HG03521 (cell line): ENCODE measurements at regions not wholly inside any gene's neighbourhood (a gene's known extent, or its start where the extent isn't known, plus 50 kb on each side); places are given as distances from the start of the nearest gene placed in this dataset.
"Not testable (repeated sequence)": the region's sequence is repeated elsewhere in the genome, so short reads cannot be mapped to it uniquely, and the experiment has no call there.

Experiments used
- ATAC-seq: cut with Tn5 transposase; IDR thresholded peaks from one replicate; pipeline ENCODE4 v1.9.1; 2021; ENCODE audit warnings: mild to moderate bottlenecking, moderate library complexity; ENCODE audit not compliant: unreplicated experiment

DNA sequence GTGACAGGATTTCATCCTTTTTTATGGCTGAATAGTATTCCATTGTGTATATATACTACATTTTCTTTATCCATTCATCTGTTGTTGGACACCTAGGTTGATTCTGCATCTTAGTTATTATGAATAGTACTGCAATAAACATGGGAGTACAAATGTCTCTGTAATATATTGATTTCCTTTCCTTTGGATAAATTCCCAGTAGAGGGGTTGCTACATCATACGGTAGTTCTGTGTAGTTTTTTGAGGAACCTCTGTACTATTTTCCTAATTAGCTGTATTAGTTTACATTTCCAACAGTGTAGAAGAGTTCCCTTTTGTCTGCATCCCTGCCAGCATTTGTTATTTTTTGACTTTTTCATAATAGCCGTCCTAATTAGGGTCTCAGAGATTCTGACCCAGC, 201.3 kb downstream of the GIPC2 start:
- no peak for ATAC-seq

DNA sequence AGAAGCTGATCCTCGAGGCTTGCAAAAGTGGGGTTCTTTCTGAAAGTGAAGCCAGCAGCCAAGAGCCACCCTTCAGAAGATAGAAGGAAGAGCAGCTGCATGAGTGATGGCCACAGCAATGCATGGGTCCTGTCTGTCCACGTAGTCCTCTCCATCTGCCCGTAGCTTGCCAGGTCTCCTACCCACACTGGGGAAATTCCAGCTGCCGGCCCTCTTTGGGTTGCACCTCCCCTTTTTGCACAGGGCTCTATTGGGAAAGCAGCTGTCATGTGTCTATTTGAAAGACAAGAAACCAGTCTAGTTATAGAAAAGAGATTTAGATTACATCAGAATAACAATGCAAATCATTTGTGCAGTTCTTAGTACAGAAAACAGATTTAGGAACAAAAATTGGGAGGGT, 204.4 kb downstream of the GIPC2 start:
- no peak for ATAC-seq

DNA sequence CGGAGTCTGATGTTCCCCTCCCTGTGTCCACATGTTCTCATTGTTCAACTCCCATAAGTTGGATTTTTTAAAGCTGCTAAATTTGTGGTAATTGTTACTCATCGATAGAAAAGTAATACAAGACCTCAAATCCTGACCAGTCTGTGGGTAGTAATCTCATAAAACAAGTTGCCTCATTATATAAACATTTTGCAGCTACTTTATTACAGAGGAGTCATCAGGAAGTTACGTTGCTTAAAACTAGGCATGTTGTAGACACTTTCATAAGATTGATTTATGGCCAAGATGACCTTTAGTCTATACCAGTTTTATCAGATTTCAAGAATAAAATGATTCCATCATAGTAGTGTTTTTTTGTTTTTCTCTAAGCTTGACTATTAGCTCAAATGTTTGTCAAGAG, 208.8 kb downstream of the GIPC2 start:
- no peak for ATAC-seq

DNA sequence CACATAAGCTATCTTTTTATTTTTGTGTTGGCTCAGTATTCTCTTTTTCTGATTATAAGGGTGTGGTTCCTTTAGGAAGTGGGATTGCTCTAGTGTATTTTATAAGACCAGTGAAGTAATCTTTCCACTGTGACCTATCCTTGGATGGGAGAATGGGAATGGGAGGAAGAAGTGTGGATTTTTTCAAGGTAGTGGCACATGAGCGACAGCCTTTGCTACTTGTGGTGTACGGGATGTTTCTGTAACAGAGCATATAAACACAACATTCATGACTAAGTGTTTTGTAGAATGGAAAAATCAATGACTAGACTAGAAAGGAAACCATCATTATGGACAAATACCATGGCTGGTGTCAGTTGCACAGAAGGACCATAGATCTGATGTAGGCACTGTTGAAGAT, 209.6 kb downstream of the GIPC2 start:
- no peak for ATAC-seq

DNA sequence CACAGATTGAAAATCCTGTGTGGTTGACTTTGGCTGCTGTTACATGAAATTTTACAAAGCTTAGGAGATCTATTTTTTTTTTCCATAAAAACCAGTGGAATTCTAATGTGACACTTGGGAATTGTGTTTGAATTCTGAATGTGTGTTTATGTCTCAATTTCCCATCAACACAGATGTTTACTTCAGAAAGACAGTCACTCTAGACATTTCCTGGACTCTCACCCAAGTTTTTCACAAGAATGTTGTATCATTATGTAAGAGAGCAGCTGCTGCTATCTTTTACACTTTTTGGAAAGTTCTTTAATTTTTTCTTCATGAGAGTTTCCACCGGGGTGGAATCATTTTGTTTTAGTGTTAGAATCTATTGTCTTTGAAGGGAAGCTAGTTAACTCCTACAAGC, 210.1 kb downstream of the GIPC2 start:
- no peak for ATAC-seq

DNA sequence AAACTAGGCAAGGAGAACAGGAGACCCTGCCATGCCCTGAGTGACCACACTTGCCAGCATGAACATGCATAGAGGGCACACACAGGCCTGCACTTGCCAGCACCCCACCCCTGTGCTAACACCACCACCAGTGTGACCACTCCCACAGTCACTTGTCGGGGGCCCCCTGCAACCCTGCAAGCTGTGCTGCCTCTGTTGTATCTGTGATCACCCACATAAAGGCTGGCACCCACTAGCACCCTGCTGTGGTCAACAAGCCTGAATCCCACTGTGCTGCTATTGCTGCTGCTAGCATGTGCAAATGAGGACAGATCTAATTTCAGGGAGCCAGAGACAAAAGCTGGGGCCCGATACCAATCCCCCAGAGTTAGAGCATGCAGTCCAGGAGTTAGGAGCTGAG, 217.7 kb downstream of the GIPC2 start:
- no peak for ATAC-seq

DNA sequence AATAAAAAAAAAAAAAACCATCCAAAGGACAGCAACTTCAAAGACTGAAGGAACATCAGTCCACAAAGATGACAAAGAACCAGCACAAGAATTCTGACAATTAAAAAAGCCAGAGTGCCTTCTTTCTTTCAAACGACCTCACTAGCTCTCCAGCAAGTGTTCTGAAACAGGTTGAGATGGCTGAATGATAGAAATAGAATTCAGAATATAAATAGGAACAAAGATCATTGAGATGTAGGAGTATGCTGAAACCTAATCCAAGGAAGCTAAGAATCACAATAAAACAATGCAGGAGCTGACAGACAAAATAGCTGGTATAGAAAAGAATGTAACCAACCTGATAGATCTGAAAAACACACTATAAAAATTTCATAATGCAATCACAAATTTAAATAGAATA, 218.2 kb downstream of the GIPC2 start:
- ATAC-seq, result no peak

DNA sequence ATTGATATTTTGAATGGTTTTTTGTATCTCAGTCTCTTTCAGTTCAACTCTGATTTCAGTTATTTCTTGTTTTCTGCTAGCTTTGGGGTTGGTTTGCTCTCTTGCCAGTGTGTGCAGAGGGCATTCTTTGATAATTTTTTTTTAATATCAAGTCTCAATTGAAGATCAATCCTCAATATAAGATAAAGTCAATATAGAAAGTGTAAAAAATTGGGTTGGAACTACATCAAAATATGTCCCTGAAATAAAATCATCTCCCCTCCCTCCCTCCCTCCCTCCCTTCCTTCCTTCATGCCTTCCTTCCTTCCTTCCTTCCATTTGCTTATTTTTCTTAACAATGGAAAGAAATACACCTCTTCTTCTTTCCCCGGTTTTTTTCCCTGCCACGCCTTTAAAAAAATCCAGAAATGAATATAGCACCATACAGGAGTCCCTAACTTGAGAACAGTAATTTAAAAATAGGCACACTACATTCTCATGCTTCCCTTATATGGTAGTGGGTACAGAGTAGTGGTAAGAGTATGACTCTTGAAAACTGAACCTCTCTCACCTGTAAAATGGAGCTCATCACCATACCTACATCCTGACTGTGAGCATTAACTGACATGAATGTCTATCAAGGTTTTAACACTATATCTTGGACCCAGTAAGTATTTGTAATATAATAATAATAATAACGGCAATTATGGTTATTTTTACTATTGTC, 221.9 kb downstream of the GIPC2 start:
- no peak for ATAC-seq

DNA sequence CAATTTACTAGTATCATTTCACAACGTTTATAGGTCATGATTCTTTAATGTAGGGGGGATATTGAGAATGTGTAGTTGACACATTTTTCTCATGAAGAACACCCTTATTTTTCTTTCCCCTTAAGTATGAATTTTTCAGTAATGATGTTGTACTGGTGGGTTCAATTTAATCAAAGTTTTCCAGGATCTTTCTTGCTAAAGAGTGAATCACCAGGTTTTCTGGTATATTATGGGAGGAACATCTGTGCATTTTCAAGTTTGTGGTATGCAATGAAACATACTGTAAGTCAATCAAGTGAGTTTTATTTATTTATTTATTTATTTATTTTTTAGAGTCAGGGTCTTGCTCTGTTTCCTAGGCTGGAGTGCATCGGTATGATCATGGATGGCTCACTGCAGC, 221.2 kb upstream of the PTGFR start:
- no peak for ATAC-seq

DNA sequence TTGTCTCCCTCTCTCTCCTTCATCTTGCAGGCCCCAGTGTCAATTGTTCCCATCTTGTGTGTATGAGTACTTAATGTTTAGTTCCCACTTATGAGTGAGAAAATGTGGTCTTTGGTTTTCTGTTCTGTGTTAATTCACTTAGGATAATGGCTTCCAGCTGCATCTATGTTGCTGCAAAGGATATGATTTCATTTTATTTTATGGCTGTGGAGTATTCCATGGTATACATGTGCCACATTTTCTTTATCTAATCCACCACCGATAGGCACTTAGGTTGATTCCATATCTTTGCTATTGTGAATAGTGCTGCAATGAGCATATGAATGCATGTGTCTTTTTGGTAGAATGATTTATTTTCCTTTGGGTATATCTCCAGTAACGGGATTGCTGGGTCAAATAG, 219.4 kb upstream of the PTGFR start:
- not testable (repeated sequence) for ATAC-seq

DNA sequence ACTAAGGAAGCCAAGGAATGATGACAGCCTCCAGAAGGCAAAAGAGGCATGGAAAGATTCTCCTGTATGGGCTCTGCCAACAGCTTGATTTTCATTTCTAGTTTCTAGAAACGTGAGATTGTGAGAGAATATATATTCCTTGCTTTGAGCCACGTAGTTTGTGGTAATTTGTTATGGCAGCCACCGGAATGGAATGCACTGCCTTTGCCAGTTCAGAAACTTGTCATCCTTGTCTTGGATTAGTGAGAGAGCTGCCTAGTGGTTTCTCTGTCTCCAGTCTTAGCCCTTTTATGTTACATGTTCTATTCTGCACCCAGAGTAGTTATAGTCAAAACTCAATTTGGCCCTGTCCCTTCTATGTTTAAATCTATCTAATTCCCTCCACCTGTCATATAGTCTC, 216.0 kb upstream of the PTGFR start:
- no peak for ATAC-seq

DNA sequence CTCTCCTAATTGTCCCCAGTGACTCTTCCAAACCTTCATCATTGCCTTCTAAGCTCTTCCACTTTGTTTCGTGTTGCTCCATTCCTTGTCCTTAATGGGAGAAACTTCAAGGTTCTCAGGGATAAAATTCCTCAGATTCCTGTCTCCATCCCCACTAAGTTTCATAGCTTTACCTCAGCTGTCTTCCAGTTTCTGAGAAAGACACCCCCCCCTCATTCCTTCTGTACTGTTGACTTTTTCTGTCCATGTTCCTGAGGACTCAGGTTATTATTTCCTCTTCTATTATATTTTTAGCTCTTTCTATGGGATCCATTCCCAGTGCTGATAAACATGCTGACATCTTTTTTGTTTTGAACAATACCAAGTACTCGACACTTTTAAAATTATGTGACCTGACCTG, 215.3 kb upstream of the PTGFR start:
- no peak for ATAC-seq

DNA sequence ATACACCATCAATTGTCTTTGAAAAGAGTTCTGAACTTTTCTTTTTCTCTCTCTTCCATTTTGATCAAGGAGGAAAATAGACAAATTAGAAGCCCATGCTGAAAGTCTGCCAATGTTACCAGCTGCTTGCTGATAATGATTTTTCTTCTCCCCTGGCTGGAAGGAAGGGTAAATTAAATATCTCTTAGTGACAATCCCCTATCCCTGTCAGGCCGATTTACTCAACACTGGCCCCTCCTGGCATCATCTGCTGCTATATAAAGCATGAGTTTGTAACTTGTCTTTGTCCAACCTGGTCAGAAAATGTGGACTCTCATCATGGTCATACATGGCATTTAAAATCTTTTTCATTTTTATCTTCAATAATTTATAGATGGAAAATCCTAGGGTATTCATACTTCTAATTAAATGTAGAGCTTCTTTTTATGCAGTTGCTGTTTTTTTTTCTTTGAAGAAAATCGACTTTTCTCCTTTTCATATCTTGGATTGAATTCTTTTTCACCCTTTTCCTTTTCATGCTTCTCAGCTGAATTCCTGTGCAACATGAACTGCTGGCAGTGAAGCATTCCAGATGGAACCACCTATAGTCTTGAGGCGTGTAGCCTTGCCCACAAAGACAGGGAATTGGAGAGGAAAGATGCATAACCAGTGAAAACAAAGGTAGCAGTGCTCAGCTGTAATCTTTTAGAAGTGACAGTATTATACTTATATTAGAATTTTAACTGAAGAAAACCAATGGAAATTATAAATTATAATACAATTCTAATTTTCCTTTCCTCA, 214.7 kb upstream of the PTGFR start:
- ATAC-seq, result no peak

DNA sequence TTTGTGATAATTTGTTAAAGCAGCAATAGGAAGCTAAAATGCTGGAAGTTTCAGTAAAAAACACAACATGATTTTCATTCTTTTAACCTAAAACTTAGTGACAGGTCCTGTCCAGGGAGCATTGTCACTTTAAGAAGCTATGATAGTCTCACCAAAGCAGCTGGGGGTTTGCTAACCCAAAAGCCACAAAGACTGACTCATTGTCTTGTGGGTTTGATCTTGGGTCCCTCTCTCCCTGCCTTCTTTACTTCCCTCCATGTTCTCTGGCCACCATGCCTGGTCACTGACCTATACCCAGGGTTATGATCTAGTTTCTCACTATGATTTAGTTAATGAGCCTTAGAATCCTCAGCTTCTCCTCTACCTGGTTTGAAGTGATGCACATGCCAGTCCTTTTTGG, 213.5 kb upstream of the PTGFR start:
- no peak for ATAC-seq

DNA sequence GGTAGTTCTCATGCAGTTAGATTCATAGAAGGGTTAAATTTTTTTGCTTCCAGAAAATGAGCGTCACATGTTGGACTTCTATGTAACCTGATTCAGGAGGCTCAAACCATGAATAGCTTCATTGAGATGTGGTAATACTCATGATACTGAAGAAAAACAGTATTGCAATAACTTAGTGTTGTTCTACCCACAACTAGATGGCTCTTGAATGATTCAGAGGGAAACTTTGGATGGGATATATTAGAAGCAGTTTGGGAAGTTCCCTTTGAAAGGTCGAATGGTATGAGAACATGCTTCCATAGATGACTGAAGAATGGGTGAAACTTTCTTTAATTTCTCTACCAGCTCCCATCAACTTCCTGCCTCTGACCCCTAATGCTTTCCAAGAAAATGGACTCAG, 211.7 kb upstream of the PTGFR start:
- no peak for ATAC-seq

DNA sequence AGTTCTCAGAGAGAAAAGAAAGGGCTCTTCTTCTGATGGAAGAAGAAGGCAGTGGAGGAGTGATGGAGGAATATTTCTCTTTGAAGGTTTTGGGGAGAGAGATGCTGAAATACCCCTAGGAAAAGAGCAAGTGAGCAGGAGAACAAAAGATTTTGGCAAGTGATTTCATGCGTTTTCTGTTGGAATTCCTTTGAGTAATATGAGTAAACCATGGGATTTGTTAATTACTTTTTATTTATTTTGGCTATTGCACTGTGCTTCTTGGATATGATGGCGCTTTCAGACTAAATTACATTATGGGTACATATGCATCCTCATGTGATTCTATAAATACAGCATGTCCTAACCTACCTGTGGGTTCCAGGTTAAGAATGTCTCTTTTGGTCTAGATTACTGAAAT, 210.1 kb upstream of the PTGFR start:
- no peak for ATAC-seq

DNA sequence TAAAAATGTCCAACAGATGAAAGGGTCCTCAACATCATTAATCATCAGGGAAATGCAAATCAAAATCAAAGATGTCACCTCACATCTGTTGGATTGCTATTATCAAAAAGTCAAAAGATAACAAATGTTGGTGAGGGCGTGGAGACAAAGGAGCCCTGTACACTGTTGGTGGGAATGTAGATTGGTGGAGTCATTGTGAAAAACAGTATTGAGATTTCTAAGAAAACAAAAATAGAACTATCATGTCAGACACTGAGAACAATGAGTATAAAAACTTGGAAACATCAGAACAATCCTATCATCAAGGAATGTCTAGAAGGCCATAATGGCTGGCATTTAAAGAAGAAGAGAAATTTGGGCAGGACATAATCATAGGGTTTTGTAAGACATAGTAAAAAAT, 209.2 kb upstream of the PTGFR start:
- no peak for ATAC-seq

DNA sequence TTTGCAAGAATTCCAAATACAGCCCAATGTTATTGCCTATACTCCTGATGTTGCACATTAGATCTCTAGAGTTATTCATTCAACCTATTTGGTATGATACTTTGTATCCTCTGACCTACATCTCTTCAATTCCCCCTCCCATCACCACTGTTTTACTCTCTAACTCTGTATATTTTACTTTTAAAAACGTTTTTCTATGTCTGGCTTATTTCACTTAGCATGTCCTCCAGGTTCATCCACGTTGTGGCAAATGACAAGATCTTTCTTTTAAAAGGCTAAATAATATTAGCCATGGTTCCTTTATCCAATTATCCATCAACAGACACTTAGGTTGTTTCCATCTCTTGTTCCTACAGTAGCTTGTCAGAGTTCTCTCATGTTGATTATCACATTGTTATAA, 207.1 kb upstream of the PTGFR start:
- no peak for ATAC-seq

DNA sequence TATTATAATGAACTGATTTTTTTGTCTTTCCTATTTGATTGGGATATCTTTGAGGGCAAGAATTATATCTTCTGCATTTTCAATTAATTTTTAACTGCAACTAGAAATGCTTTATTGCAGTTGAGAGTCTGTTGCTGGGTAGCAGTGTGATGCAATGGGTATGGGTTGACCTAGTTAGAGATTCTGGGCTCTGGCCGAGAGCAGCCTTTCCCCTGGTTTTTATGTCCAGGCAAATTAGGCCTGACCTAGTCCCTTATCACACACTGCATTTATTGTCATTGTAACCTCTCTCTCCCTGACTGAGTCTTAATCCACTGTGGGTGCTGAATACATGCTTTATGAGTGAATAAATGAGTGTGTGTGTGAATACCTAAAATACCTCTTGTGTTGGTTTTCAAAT, 206.4 kb upstream of the PTGFR start:
- no peak for ATAC-seq

DNA sequence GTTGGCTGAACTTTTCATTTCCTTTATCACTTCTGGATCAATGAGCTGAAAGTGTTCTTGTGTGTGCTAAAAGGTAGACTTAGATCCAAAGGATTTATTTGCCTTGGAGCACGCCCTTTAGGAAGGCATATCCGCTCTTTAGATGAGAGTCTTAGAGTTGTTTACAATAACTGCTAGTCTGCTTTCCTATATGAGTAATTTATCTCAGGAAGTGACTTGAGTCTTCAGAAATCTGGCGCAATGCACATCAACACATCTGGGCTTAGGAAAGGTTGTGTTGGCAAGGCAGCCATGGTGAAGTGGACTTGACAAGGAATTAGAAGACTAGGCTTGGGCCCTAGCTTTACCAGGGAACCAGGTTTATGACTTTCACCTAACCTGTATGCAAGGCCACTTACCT, 204.1 kb upstream of the PTGFR start:
- ATAC-seq, result no peak

DNA sequence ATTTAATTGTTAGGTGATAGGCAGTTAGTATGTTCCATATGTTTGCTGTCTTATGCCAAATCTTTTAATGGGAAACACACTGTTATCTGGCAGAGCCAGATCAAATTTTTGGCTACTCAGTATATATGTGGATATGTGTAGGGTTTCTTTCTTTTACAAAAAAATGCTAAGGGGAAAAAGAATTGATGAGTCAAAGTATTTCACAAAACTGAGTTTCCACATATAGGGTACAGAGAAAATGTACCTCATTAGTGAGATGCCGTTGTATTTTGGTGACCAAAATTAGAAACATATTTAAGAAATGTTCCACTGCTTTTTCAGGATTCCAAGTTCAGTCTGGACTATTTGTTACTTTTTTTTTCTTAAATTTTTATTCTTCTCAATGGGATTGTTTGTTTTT, 201.2 kb upstream of the PTGFR start:
- no peak for ATAC-seq

DNA sequence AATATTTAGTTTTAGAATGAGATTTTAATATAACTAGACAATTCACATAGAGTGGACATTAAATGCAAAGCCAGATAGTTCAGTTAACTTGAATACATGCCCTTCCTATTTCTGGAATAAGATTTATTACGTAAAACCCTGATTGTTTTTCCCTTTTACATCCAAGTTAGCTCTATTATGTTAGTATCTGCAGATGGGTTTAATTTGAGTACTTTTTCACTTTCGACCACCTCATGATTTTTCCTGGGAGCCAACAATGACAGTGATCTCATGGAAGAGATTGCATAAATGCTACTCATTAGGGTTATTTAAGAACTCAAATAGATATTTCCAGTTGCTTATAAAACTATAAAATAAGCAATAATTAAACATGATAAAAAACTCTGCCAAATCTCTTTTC, 199.4 kb upstream of the PTGFR start:
- no peak for ATAC-seq

DNA sequence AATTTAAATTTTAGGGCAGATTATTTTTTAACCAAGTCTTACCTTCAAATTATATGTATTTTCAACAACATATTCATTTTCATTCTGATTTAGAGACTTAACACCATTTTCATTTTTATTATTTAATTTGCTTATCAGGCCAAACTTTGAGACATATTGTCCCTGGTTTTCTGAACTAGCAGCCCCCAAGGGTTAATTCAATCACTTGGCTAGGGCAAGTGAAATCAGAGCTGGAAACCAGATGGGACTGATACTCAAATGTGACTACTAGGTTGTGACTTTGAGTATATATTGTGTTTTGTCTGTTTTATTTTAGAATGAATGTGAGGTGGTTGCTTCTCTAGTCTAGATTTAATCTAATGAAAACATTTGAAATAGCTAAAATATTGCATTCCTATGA, 198.9 kb upstream of the PTGFR start:
- no peak for ATAC-seq
